ENCODE measurements at regions not wholly inside any gene's neighbourhood (a gene's known extent, or its start where the extent isn't known, plus 50 kb on each side); places are given as distances from the start of the nearest gene placed in this dataset.

- H3K27me3 ChIP-seq (ENCODE audit: low read length): peaks cover 11% of the 10 kb centered on the region; the same call in 1 of the 2 replicates
- no peak overlapping the region for H3K27ac ChIP-seq (ENCODE audit: low read length)
- no peak overlapping the region for H3K4me3 ChIP-seq (ENCODE audit: low read length)
- no peaks in the 10 kb centered on the region for H3K9me3 ChIP-seq (ENCODE audit: low read length)
- H4K20me1 ChIP-seq (ENCODE audit: insufficient read depth, low read depth, low read length): no peaks in the 10 kb centered on the region
- no peaks in the 10 kb centered on the region for H3K9me2 ChIP-seq (replicated peaks; ENCODE audit: insufficient read depth, low read length)
- no peaks in the 10 kb centered on the region for H3K36me3 ChIP-seq (ENCODE audit: insufficient read depth, low read length)
- no peaks in the 10 kb centered on the region for H3K4me1 ChIP-seq (ENCODE audit: low read length)
- DNase-seq: no peak
- H3K4me2 ChIP-seq (ENCODE audit: low read depth, low read length, poor library complexity, severe bottlenecking): no peak overlapping the region
- no peaks in the 10 kb centered on the region for H3K79me2 ChIP-seq (ENCODE audit: low read length)
- H3K9ac ChIP-seq (ENCODE audit: low read length): no peak overlapping the region
- no peak overlapping the region for H2AFZ ChIP-seq (ENCODE audit: low read length)
These were observed 81.0 kb downstream of the SEMA4F start for GRCh38 chr2:74735009-74735408.

- Histone ChIP-seq H3K9me2 (replicated peaks; ENCODE audit: insufficient read depth, low read length) (no peaks in the 10 kb centered on the region), H3K4me2 (ENCODE audit: low read depth, low read length, poor library complexity, severe bottlenecking) (no peak overlapping the region), H3K9me3 (ENCODE audit: low read length) (no peaks in the 10 kb centered on the region), H3K9ac (ENCODE audit: low read length) (no peak overlapping the region), H3K79me2 (ENCODE audit: low read length) (no peaks in the 10 kb centered on the region), H2AFZ (ENCODE audit: low read length) (no peak overlapping the region), H4K20me1 (ENCODE audit: insufficient read depth, low read depth, low read length) (no peaks in the 10 kb centered on the region), H3K36me3 (ENCODE audit: insufficient read depth, low read length) (no peaks in the 10 kb centered on the region), H3K4me3 (ENCODE audit: low read length) (no peak overlapping the region), H3K27me3 (ENCODE audit: low read length) (peaks cover 9% of the 10 kb centered on the region; the same call in 1 of the 2 replicates), H3K4me1 (ENCODE audit: low read length) (no peaks in the 10 kb centered on the region), H3K27ac (ENCODE audit: low read length) (no peak overlapping the region)
- DNase-seq: no peak
These were observed 81.5 kb downstream of the SEMA4F start for GRCh38 chr2:74735564-74735963.

- Histone ChIP-seq H3K36me3 (ENCODE audit: insufficient read depth, low read length) (no peaks in the 10 kb centered on the region), H3K27me3 (ENCODE audit: low read length) (peaks cover 3% of the 10 kb centered on the region; the same call in 1 of the 2 replicates), H3K27ac (ENCODE audit: low read length) (no peak overlapping the region), H3K4me2 (ENCODE audit: low read depth, low read length, poor library complexity, severe bottlenecking) (no peak overlapping the region), H3K9me3 (ENCODE audit: low read length) (no peaks in the 10 kb centered on the region), H2AFZ (ENCODE audit: low read length) (no peak overlapping the region), H4K20me1 (ENCODE audit: insufficient read depth, low read depth, low read length) (no peaks in the 10 kb centered on the region), H3K4me3 (ENCODE audit: low read length) (no peak overlapping the region), H3K9me2 (replicated peaks; ENCODE audit: insufficient read depth, low read length) (no peaks in the 10 kb centered on the region), H3K9ac (ENCODE audit: low read length) (no peak overlapping the region), H3K4me1 (ENCODE audit: low read length) (no peaks in the 10 kb centered on the region), H3K79me2 (ENCODE audit: low read length) (no peaks in the 10 kb centered on the region)
- no peak for DNase-seq
These were observed 82.5 kb downstream of the SEMA4F start for GRCh38 chr2:74736589-74736988.

- no peak overlapping the region for H3K27ac ChIP-seq (ENCODE audit: low read length)
- H3K36me3 ChIP-seq (ENCODE audit: insufficient read depth, low read length): no peaks in the 10 kb centered on the region
These were observed 84.5 kb downstream of the SEMA4F start for GRCh38 chr2:74738586-74738985.

GRCh38 chr2:74739129-74739528, 85.1 kb downstream of the SEMA4F start:
- Histone ChIP-seq H3K9me3 (ENCODE audit: low read length) (no peaks in the 10 kb centered on the region), H3K27me3 (ENCODE audit: low read length) (peaks cover 3% of the 10 kb centered on the region; the same call in 1 of the 2 replicates), H3K79me2 (ENCODE audit: low read length) (no peaks in the 10 kb centered on the region), H3K9ac (ENCODE audit: low read length) (no peak overlapping the region), H3K9me2 (replicated peaks; ENCODE audit: insufficient read depth, low read length) (no peaks in the 10 kb centered on the region), H2AFZ (ENCODE audit: low read length) (no peak overlapping the region), H3K4me1 (ENCODE audit: low read length) (no peaks in the 10 kb centered on the region), H3K27ac (ENCODE audit: low read length) (no peak overlapping the region), H3K36me3 (ENCODE audit: insufficient read depth, low read length) (no peaks in the 10 kb centered on the region), H3K4me3 (ENCODE audit: low read length) (no peak overlapping the region), H4K20me1 (ENCODE audit: insufficient read depth, low read depth, low read length) (no peaks in the 10 kb centered on the region), H3K4me2 (ENCODE audit: low read depth, low read length, poor library complexity, severe bottlenecking) (no peak overlapping the region)
- DNase-seq: no peak

More at GRCh38 chr2:74738586-74738985, 84.5 kb downstream of the SEMA4F start:
- H3K9me2 ChIP-seq (replicated peaks; ENCODE audit: insufficient read depth, low read length): no peaks in the 10 kb centered on the region
- no peak overlapping the region for H3K9ac ChIP-seq (ENCODE audit: low read length)
- no peak for DNase-seq
- no peaks in the 10 kb centered on the region for H3K9me3 ChIP-seq (ENCODE audit: low read length)
- H3K4me1 ChIP-seq (ENCODE audit: low read length): no peaks in the 10 kb centered on the region
- H2AFZ ChIP-seq (ENCODE audit: low read length): no peak overlapping the region
- no peaks in the 10 kb centered on the region for H3K79me2 ChIP-seq (ENCODE audit: low read length)
- H3K4me2 ChIP-seq (ENCODE audit: low read depth, low read length, poor library complexity, severe bottlenecking): no peak overlapping the region
- no peaks in the 10 kb centered on the region for H4K20me1 ChIP-seq (ENCODE audit: insufficient read depth, low read depth, low read length)
- H3K27me3 ChIP-seq (ENCODE audit: low read length): peaks cover 3% of the 10 kb centered on the region; the same call in 1 of the 2 replicates
- H3K4me3 ChIP-seq (ENCODE audit: low read length): no peak overlapping the region

GRCh38 chr2:74739733-74740241, 85.7 kb downstream of the SEMA4F start:
- H2AFZ ChIP-seq (ENCODE audit: low read length): no peak overlapping the region
- H3K9ac ChIP-seq (ENCODE audit: low read length): no peak overlapping the region
- H3K4me1 ChIP-seq (ENCODE audit: low read length): no peaks in the 10 kb centered on the region
- no peaks in the 10 kb centered on the region for H3K79me2 ChIP-seq (ENCODE audit: low read length)
- H3K9me3 ChIP-seq (ENCODE audit: low read length): no peaks in the 10 kb centered on the region
- H3K4me3 ChIP-seq (ENCODE audit: low read length): no peak overlapping the region
- no peaks in the 10 kb centered on the region for H3K36me3 ChIP-seq (ENCODE audit: insufficient read depth, low read length)
- H3K27ac ChIP-seq (ENCODE audit: low read length): no peak overlapping the region
- no peak overlapping the region for H3K4me2 ChIP-seq (ENCODE audit: low read depth, low read length, poor library complexity, severe bottlenecking)
- H4K20me1 ChIP-seq (ENCODE audit: insufficient read depth, low read depth, low read length): no peaks in the 10 kb centered on the region
- no peak for DNase-seq
- H3K9me2 ChIP-seq (replicated peaks; ENCODE audit: insufficient read depth, low read length): no peaks in the 10 kb centered on the region
- H3K27me3 ChIP-seq (ENCODE audit: low read length): peaks cover 3% of the 10 kb centered on the region; the same call in 1 of the 2 replicates

GRCh38 chr2:74740395-74740740, 86.3 kb downstream of the SEMA4F start:
- Histone ChIP-seq H3K27ac (ENCODE audit: low read length) (no peak overlapping the region), H3K79me2 (ENCODE audit: low read length) (no peaks in the 10 kb centered on the region), H3K4me1 (ENCODE audit: low read length) (no peaks in the 10 kb centered on the region), H3K36me3 (ENCODE audit: insufficient read depth, low read length) (no peaks in the 10 kb centered on the region), H2AFZ (ENCODE audit: low read length) (no peak overlapping the region), H3K4me2 (ENCODE audit: low read depth, low read length, poor library complexity, severe bottlenecking) (no peak overlapping the region), H3K4me3 (ENCODE audit: low read length) (no peak overlapping the region), H4K20me1 (ENCODE audit: insufficient read depth, low read depth, low read length) (no peaks in the 10 kb centered on the region), H3K27me3 (ENCODE audit: low read length) (peaks cover 3% of the 10 kb centered on the region; the same call in 1 of the 2 replicates), H3K9me2 (replicated peaks; ENCODE audit: insufficient read depth, low read length) (no peaks in the 10 kb centered on the region), H3K9me3 (ENCODE audit: low read length) (no peaks in the 10 kb centered on the region), H3K9ac (ENCODE audit: low read length) (no peak overlapping the region)
- DNase-seq: no peak

GRCh38 chr2:74740741-74741431, 86.8 kb downstream of the SEMA4F start:
- Histone ChIP-seq H3K36me3 (ENCODE audit: insufficient read depth, low read length) (no peaks in the 10 kb centered on the region), H4K20me1 (ENCODE audit: insufficient read depth, low read depth, low read length) (no peaks in the 10 kb centered on the region), H3K4me3 (ENCODE audit: low read length) (no peak overlapping the region), H3K79me2 (ENCODE audit: low read length) (no peaks in the 10 kb centered on the region), H2AFZ (ENCODE audit: low read length) (no peak overlapping the region), H3K9ac (ENCODE audit: low read length) (no peak overlapping the region), H3K4me1 (ENCODE audit: low read length) (no peaks in the 10 kb centered on the region), H3K9me2 (replicated peaks; ENCODE audit: insufficient read depth, low read length) (no peaks in the 10 kb centered on the region), H3K27me3 (ENCODE audit: low read length) (peaks cover 3% of the 10 kb centered on the region; the same call in 1 of the 2 replicates), H3K27ac (ENCODE audit: low read length) (no peak overlapping the region), H3K4me2 (ENCODE audit: low read depth, low read length, poor library complexity, severe bottlenecking) (no peak overlapping the region), H3K9me3 (ENCODE audit: low read length) (no peaks in the 10 kb centered on the region)
- no peak for DNase-seq

Data from Karpas-422 (cell line).